K562 (cell line): ENCODE measurements at regions not wholly inside any gene's neighbourhood (a gene's known extent, or its start where the extent isn't known, plus 50 kb on each side); places are given as distances from the start of the nearest gene placed in this dataset.

ENCODE experiments used
- ATAC-seq: fragments of 200-7000 bp; cut with Tn5 transposase; 3 replicates; pipeline ENCODE4 v1.9.1; 2020; ENCODE audit warnings: moderate library complexity
- BruUV-seq: library from RNA; stranded (reverse); fragments of 400-500 nt; replicated peaks from 2 replicates; lab custom pipeline; 2021; lab: Mats Ljungman, UMichigan
- CTCF ChIA-PET: fragments of 300-600 bp; formaldehyde crosslinking; extraction: SDS; loops from one replicate; lab custom pipeline; 2021; ENCODE audit warnings: low intra/inter-chr PET ratio; lab: Yijun Ruan, JAX
- POLR2A ChIA-PET: fragments of 300-600, 350-650 bp; sonication (Branson Sonifier 250); formaldehyde crosslinking; extraction: SDS; loops from one replicate; lab custom pipeline; 2021; ENCODE audit warnings: antibody characterized with exemption, inconsistent platforms; lab: Yijun Ruan, JAX
- DNase-seq, 4 experiments: peaks; one replicate each; pipeline versions ENCODE4 v3.0.0 to v3.0.0-alpha.2; 2011 to 2018; ENCODE audit warnings: low spot score in 3 of 4, mixed read lengths in 3 of 4; ENCODE audit errors: extremely low read depth in 1 of 4
- FAIRE-seq: peaks from 2 replicates; lab custom pipeline; 2011; peaks lifted over from hg19 to GRCh38; lab: Jason Lieb, UNC
- H2AFZ ChIP-seq: 2 replicates; pipeline ENCODE4 v1.6.0; 2011; ENCODE audit warnings: low read depth, low read length, control low read depth, inconsistent platforms
- H3K27ac ChIP-seq: fragments of 200-600 bp; 3 replicates; pipeline ENCODE4 v1.8.0; 2011; ENCODE audit warnings: low read depth, mild to moderate bottlenecking, control low read depth, inconsistent platforms, low read length, moderate library complexity, mixed read lengths; ENCODE audit errors: extremely low read depth
- H3K27me3 ChIP-seq, 2 experiments: fragments of 300-600 bp in 1 of 2; 2 replicates in 1 of 2; 3 replicates in 1 of 2; pipeline versions ENCODE4 v1.6.0 to v1.8.0; 2011; ENCODE audit warnings: inconsistent platforms in 2 of 2, low read length in 2 of 2, mild to moderate bottlenecking in 1 of 2, mixed read lengths in 1 of 2, moderate library complexity in 1 of 2; ENCODE audit not compliant: control insufficient read depth in 2 of 2, insufficient read depth in 2 of 2
- H3K36me3 ChIP-seq: fragments of 300-600 bp; 3 replicates; pipeline ENCODE4 v1.8.0; 2011; ENCODE audit warnings: mild to moderate bottlenecking, low read length, inconsistent platforms; ENCODE audit not compliant: control insufficient read depth, insufficient read depth
- H3K4me1 ChIP-seq, 2 experiments: fragments of 200-600 bp in 1 of 2; replicated peaks in 1 of 2; 2 replicates in 1 of 2; 3 replicates in 1 of 2; pipeline versions ENCODE4 v1.5.1 to v1.8.0; 2011; ENCODE audit warnings: inconsistent platforms in 2 of 2, low read length in 2 of 2, mild to moderate bottlenecking in 1 of 2, mixed read lengths in 1 of 2, moderate library complexity in 1 of 2; ENCODE audit not compliant: control insufficient read depth in 2 of 2, insufficient read depth in 2 of 2
- H3K4me2 ChIP-seq: 2 replicates; pipeline ENCODE4 v1.6.1; 2011; ENCODE audit warnings: low read length, control low read depth, inconsistent platforms, mixed read lengths; ENCODE audit not compliant: insufficient read depth
- H3K4me3 ChIP-seq: fragments of 200-600 bp; sonication (generic), shearing (Covaris generic); 2 replicates; pipeline ENCODE4 v1.5.1; 2016; ENCODE audit warnings: control low read depth, inconsistent platforms
- H3K79me2 ChIP-seq: fragments of 200-600 bp; 3 replicates; pipeline ENCODE4 v1.8.0; 2011; ENCODE audit warnings: low read length, inconsistent platforms; ENCODE audit not compliant: control insufficient read depth, insufficient read depth
- H3K9ac ChIP-seq, 2 experiments: 2 replicates each; pipeline versions ENCODE4 v1.6.0 to v1.6.1; 2011; ENCODE audit warnings: low read depth in 2 of 2, low read length in 2 of 2, control low read depth in 1 of 2, inconsistent platforms in 1 of 2, mild to moderate bottlenecking in 1 of 2, mixed read lengths in 1 of 2; ENCODE audit not compliant: insufficient read depth in 1 of 2
- H3K9me1 ChIP-seq: one replicate; pipeline ENCODE4 v1.6.0; 2011; ENCODE audit warnings: inconsistent platforms, mild to moderate bottlenecking, low read length, moderate library complexity; ENCODE audit not compliant: control insufficient read depth, insufficient read depth
- H3K9me3 ChIP-seq: replicated peaks from 2 replicates; pipeline ENCODE4 v1.5.1; 2011; ENCODE audit warnings: low read depth, low read length, inconsistent platforms; ENCODE audit not compliant: control insufficient read depth, insufficient read depth
- H4K20me1 ChIP-seq: replicated peaks from 2 replicates; pipeline ENCODE4 v1.6.1; 2011; ENCODE audit warnings: low read length, inconsistent platforms, mixed read lengths; ENCODE audit not compliant: control insufficient read depth, insufficient read depth
- ARHGAP35 ChIP-seq: fragments of 450-650 bp; IDR thresholded peaks from 2 replicates; pipeline ENCODE4 v1.6.1; 2018; ENCODE audit not compliant: partially characterized antibody
- ARID3A ChIP-seq: IDR thresholded peaks from 2 replicates; pipeline ENCODE4 v1.6.1; 2012; ENCODE audit warnings: low read depth, low read length, improper control_type of control experiment, borderline replicate concordance
- BCOR ChIP-seq: fragments of 450-650 bp; IDR thresholded peaks from 2 replicates; pipeline ENCODE4 v1.6.1; 2016
- CEBPB ChIP-seq: fragments of 450-650 bp; IDR thresholded peaks from 2 replicates; pipeline ENCODE4 v1.6.1; 2016; ENCODE audit warnings: missing genetic modification characterization, missing compliant biosample characterization
- EHMT2 ChIP-seq: fragments of 450-650 bp; IDR thresholded peaks from 2 replicates; pipeline ENCODE4 v1.6.1; 2018; ENCODE audit warnings: antibody characterized with exemption
- MCM7 ChIP-seq, 2 experiments: fragments of 450-650 bp; IDR thresholded peaks; 2 replicates each; pipeline ENCODE4 v1.6.1; 2016 to 2018
- MYNN ChIP-seq, 2 experiments: sonication (generic); formaldehyde crosslinking in 1 of 2; IDR thresholded peaks; 2 replicates each; pipeline versions ENCODE4 v1.5.0 to v1.6.1; 2016 to 2020; ENCODE audit warnings: antibody characterized with exemption in 1 of 2, missing genetic modification reagents in 1 of 2
- NR2F6 ChIP-seq: fragments of 450-650 bp; formaldehyde crosslinking; IDR thresholded peaks from 2 replicates; pipeline ENCODE4 v1.4.0; 2020; ENCODE audit warnings: mild to moderate bottlenecking
- RB1 ChIP-seq: fragments of 450-650 bp; IDR thresholded peaks from 2 replicates; pipeline ENCODE4 v1.6.1; 2017; ENCODE audit warnings: low read depth, mild to moderate bottlenecking
- TFAM ChIP-seq: fragments of 250-450 bp; sonication (Bioruptor Pico); conservative IDR thresholded peaks from 2 replicates; pipeline ENCODE4 v1.5.0; 2021; ENCODE audit warnings: mild to moderate bottlenecking, moderate library complexity
- WGBS: fragments of 100-300 bp; shearing (Covaris generic); methylation state at CpG from one replicate; pipeline ENCODE4 v1.1.6; 2016; ENCODE audit warnings: low coverage, mixed read lengths; ENCODE audit not compliant: insufficient coverage; ENCODE audit errors: missing lambda C conversion rate; 5-methylcytosine and 5-hydroxymethylcytosine counted together
- in situ Hi-C: fragments of 300-500 bp; cut with MboI; formaldehyde crosslinking; loops from 4 replicates; pipeline ENCODE4 v1.15.0; 2018; ENCODE audit warnings: inconsistent platforms, mixed read lengths
- intact Hi-C: fragments of 100-400 bp; cut with micrococcal nuclease; formaldehyde crosslinking; loops from 2 replicates; pipeline ENCODE4 v1.14.2; 2022

GRCh38 chr14:106562451-106562850 lies 1036.1 kb downstream of the TMEM121 start:
- no peak for ATAC-seq
- BruUV-seq = no TSS peak
- Histone ChIP-seq H3K4me2 (no peak overlapping the region), H3K9me3 (no peaks in the 10 kb centered on the region), H3K4me1 (no peaks in the 10 kb centered on the region), H3K79me2 (no peaks in the 10 kb centered on the region), H2AFZ (no peak overlapping the region), H3K4me3 (no peak overlapping the region), H3K9me1 (no peaks in the 10 kb centered on the region), H3K9ac (no peak overlapping the region), H3K27ac (no peak overlapping the region), H3K36me3 (no peaks in the 10 kb centered on the region), H3K27me3 (no peaks in the 10 kb centered on the region), H4K20me1 (no peaks in the 10 kb centered on the region)
- ChIA-PET POLR2A (no interaction called here), CTCF (no interaction called here)
- WGBS = 0% methylated on average over 6 of the region's 6 CpGs
- DNase-seq = no peak
- TF ChIP-seq ARHGAP35 (no peak), MYNN (IDR thresholded peaks at IDR 0.05) (no peak), MYNN (CRISPR knock-in tag; IDR thresholded peaks at IDR 0.05) (no peak), CEBPB (tag) (no peak), MCM7 (IDR thresholded peaks at IDR 0.05) (no peak), TFAM (CRISPR knock-in tag) (no peak), NR2F6 (no peak), RB1 (no peak), ARID3A (no peak), BCOR (no peak), EHMT2 (no peak)
- intact Hi-C loops = no loop called here
- in situ Hi-C loops = no loop called here
- no peak for FAIRE-seq
